GM18511 (cell line): ENCODE measurements at regions not wholly inside any gene's neighbourhood (a gene's known extent, or its start where the extent isn't known, plus 50 kb on each side); places are given as distances from the start of the nearest gene placed in this dataset.

Experiments
- ATAC-seq: cut with Tn5 transposase; IDR thresholded peaks from one replicate; pipeline ENCODE4 v1.9.1; 2021; ENCODE audit warnings: mild to moderate bottlenecking, moderate library complexity; ENCODE audit not compliant: unreplicated experiment

DNA sequence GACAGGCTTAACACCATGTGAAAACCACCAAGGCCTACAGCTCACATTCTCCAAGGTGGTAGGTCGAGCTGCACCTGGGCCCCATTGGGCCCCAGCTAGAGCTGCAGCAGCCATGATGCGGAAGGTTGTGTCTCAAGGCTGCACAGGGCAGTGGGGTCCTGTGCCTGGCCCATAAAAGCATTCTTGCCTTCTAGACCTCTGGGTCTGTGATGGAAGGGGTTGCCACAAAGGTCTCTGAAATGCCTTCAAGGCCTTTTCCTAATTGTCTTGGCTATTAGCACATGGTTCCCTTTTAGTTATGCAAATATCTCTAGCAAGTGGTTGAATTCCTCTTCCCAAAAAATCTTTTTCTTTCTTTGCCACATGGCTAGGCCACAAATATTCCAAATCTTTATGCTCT, 52.5 kb upstream of the C11orf58 start:
- no peak for ATAC-seq

- ATAC-seq, result no peak
Measured at GRCh38 chr11:16678466-16679116, 59.9 kb upstream of the C11orf58 start.

GRCh38 chr11:16669799-16670415, 68.5 kb upstream of the C11orf58 start:
- ATAC-seq, result no peak

DNA sequence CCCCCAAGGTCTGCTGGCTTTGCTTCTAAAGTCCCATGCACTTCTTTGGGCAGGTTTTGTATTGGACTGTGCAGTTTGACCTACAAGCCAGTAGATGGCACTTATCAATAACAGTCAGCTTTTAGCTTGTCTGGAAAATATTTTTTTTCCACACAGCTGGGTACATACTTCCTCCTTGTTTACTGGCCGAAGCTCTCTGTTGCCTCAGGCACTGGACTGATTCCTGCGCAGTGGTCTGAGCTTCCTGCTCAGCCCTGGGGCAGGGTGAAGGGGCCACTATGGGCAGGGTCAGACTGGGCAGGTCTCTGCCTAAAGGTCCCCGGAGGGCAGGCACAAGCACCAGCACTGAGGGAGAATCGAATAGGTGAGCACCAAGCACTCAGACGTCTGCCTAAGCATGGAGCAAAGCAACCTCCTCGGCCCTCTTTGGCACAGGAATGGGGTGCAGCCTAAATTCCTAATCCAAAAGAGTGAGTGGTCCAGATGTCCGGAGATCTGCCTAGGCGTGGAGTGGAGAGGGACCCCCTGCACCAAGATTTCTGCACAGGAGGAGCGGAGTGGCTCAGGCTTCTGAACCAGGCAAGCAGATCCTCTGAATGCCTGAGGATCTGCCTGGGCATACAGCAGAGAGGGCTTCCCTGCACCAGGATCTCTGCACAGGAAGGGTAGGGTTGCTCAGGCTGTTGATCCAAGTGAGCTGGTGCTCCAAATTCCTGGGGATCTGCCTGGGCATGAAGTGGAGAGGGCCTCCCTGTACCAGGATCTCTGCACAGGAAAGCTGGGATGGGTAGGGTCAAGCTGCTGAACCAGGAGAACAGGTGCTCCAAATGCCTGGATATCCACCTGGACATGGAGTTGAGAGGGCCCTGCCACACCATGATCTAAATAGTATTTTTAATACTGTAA, 105.9 kb upstream of the C11orf58 start:
- peak; percentile 79 for ATAC-seq

DNA sequence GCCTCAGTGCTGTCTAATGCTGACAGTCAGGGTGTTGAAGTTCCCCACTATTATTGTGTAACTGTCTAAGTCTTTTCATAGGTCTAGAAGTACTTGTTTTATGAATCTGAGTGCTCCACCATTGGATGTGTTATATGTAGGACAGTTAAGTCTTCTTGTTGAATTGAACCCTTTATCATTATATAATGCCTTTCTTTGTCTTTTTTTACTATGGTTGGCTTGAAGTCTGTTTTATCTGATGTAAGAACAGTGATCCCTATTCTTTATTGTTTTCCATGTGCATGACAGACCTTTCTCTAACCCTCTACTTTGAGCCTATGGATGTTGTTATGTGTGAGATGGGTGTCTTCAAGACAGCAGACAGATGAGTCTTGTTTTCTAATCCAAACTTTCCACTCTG, 107.8 kb upstream of the C11orf58 start:
- ATAC-seq, result no peak

DNA sequence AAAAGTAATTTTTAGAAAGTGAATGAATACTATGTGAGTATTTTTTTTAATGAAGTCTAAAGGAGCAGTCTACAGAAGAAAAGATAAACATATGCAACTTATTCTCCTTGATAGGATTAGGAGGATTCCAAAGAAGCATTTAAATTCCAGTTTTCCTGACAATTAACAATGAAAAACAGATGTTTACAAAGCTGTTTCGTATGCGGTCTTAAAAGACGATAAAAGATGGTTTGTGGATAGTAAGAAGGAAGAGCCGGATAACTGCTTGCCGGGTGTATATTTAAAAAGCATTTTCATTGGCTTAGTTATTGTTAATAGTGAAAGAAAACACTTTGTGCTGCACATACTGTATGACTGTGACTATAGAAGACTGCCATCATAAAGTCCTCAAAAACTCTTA, 120.0 kb upstream of the C11orf58 start:
- ATAC-seq, result no peak

DNA sequence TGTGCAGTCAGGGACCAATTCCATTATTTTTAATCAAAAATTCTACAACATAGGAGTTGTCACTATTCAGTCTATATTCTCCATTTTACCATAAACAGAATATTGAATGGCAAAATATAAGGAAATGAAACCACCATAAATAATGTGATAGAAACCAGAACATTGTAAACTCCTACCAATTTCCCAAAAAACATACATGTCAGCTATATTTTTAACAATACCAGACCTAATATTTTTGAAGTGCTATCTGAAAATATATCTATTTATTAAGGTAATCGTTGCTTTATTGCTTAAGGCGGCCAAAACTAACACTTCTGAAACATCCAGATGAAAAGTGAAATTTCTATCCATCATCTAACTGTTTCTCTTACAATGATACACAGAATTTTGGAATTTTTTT, 123.0 kb upstream of the C11orf58 start:
- no peak for ATAC-seq

- ATAC-seq, result peak; percentile 100
Measured at GRCh38 chr11:16613512-16614381, 124.7 kb upstream of the C11orf58 start.

GRCh38 chr11:16613262-16613511, 125.3 kb upstream of the C11orf58 start:
- ATAC-seq, result no peak

- no peak for ATAC-seq
Measured at GRCh38 chr11:16612566-16613261, 125.7 kb upstream of the C11orf58 start.

- ATAC-seq, result no peak
Measured at GRCh38 chr11:16611926-16612565, 126.4 kb upstream of the C11orf58 start.

- ATAC-seq, result no peak
Measured at GRCh38 chr11:16611401-16611921, 127.0 kb upstream of the C11orf58 start.

GRCh38 chr11:16610738-16611388, 127.6 kb upstream of the C11orf58 start:
- ATAC-seq, result no peak

DNA sequence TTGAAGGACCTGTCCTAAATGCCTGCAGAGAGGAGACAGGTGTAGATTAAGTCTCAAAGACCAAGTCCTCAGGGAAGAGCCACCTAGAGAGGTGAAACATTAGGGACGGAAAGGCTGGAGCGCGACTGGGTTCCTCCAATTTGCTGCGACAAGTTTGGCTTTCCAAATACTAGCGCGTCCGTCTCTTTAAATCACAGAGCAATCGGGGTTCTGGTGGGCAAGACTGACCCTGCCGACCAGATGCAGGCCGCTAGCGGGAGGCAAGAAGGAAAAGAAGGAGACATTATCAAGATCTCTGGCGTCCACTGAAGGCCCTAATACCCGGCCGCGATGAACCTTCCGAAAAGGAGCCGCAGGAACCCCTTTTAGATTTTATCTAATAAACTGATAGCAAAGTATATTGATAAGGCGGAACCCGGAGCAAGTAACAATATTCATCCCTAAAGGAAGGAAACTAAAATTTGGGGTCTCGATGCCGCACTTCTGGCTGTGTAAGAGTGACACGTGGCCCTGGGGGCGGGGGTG, 128.2 kb upstream of the C11orf58 start:
- no peak for ATAC-seq

DNA sequence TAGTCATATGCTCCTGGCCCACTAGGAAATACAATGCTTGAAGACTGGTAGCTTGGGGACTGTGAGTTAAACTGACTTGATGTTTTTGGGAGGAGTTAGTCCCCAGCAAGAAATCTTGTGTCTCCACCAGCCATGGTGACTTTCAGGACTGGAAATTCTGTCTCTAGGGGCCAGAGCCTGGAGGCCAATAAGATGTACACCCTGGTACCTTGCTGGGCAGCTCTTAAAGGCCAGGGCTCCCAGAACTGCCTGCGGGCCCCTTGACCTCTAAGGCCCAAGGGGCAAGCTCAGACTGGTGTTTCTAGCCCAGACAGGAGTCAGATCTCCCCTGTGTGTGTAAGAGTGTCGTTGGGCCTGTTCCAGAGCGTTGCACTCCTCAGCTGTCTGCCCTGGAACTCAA, 128.7 kb upstream of the C11orf58 start:
- no peak for ATAC-seq

DNA sequence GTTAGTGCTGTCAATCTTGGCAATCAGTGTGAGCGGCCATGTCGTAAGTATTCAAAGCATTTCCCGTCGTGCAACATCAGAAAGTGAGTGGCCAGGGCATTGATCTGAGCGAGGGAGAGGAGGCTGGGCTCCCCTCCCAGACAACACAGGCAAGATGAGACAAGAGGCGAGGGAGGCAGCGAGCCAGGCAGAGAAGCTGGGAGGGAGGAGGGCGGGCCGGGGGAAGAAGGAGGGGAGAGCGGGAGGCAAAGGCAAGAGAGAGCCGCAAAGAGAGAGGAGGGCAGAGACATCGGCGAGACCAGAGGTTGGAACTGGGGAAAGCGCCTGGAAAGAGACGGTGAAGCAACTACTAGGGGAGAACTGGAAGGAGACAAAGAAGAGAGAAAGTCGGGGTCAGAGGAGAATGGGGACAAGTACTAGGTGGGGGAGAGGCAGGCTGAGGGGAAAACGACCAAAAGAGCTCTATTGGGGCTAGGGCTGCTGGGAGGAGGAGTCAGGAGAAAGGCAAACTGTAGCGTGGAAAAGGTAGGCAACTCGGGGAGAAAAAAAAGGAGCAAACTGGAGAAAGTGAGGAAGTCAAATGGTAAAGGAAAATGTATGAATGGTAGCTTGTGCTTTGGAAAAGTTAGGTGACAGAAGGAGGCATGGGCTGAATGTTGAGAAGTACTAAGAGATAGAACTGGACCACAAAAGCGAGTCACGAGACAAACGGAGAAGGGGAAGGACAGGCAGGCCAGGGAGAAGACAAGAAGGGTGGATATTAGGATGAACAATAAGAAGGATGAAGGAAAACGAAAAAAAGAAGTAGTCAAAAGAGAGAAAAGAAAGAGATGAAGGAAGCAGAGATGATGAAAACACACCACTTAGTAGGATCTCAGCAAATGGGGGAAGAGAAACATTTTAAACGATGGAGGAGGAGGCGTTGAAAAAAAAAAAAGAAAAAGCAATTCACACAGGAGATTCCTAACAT, 130.5 kb upstream of the C11orf58 start:
- no peak for ATAC-seq

GRCh38 chr11:16606784-16607674, 131.4 kb upstream of the C11orf58 start:
- ATAC-seq, result no peak
